Body of pancreas (tissue), 4 donors: ENCODE measurements at regions not wholly inside any gene's neighbourhood (a gene's known extent, or its start where the extent isn't known, plus 50 kb on each side); places are given as distances from the start of the nearest gene placed in this dataset.

Source experiments
- ATAC-seq: fragments of 150-250 bp; one replicate; pipeline ENCODE4 v1.9.1; 2016
- DNase-seq, 4 donors: peaks; one replicate each; pipeline ENCODE4 v3.0.0-alpha.2; 2019
- H3K27ac ChIP-seq, 4 donors: fragments of 200-600 bp; sonication (generic); 1 replicate in 3 of 4; 2 replicates in 1 of 4; pipeline versions ENCODE4 v1.5.1 to v1.6.1; 2016 to 2019; ENCODE audit warnings: mild to moderate bottlenecking in 1 of 4, mixed read lengths in 1 of 4, moderate library complexity in 1 of 4
- H3K27me3 ChIP-seq, 2 donors: fragments of 200-600 bp; sonication (generic); one replicate each; pipeline ENCODE4 v1.6.0; 2016; ENCODE audit warnings: mild to moderate bottlenecking in 1 of 2
- H3K36me3 ChIP-seq, 2 donors: fragments of 200-600 bp; sonication (generic); replicated peaks in 1 of 2; 2 replicates each; pipeline ENCODE4 v1.5.1; 2016; ENCODE audit warnings: low read depth in 2 of 2; ENCODE audit not compliant: insufficient read depth in 1 of 2
- H3K4me1 ChIP-seq: fragments of 200-600 bp; sonication (generic); one replicate; pipeline ENCODE4 v1.6.0; 2016
- H3K4me3 ChIP-seq, 2 donors: fragments of 200-600 bp; sonication (generic); 1 replicate in 1 of 2; 2 replicates in 1 of 2; pipeline ENCODE4 v1.5.1; 2016 to 2019
- H3K9me3 ChIP-seq, 3 donors: fragments of 200-600 bp; sonication (generic); 1 replicate in 2 of 3; 2 replicates in 1 of 3; pipeline ENCODE4 v1.5.1; 2016
- CTCF ChIP-seq, 7 experiments: fragments of 450-650 bp in 4 of 7; fragments of 200-600 bp in 3 of 7; sonication (generic) in 3 of 7; IDR thresholded peaks; one replicate each; pipeline ENCODE4 v1.5.1; 2016 to 2019; ENCODE audit warnings: antibody characterized with exemption in 7 of 7
- POLR2A ChIP-seq, 3 donors: fragments of 450-650 bp; IDR thresholded peaks; one replicate each; pipeline ENCODE4 v1.6.1; 2016; ENCODE audit warnings: antibody characterized with exemption in 3 of 3, mild to moderate bottlenecking in 2 of 3
- WGBS, 2 donors: methylation state at CpG; one replicate each; pipeline ENCODE4 v1.1.5; 2017; 5-methylcytosine and 5-hydroxymethylcytosine counted together
- intact Hi-C: fragments of 100-400 bp; cut with DNase I; formaldehyde crosslinking; loops from one replicate; pipeline ENCODE4 v1.15.1; 2023

- no peak for TF ChIP-seq POLR2A (IDR thresholded peaks at IDR 0.05)
- TF ChIP-seq CTCF (IDR thresholded peaks at IDR 0.05): no peak
- Histone ChIP-seq H3K4me1 (no peaks in the 10 kb centered on the region), H3K27me3 (no peaks in the 10 kb centered on the region), H3K36me3 (no peaks in the 10 kb centered on the region), H3K4me3 (no peak overlapping the region), H3K9me3 (no peaks in the 10 kb centered on the region), H3K27ac (no peak overlapping the region)
- DNase-seq (no peak), ATAC-seq (no peak)
- intact Hi-C loops: no loop called here
- 9 to 24% methylated on average over 2 of the region's 2 CpGs for WGBS, 2 donors
Measured at GRCh38 chr11:81039916-81040524, 1599.2 kb upstream of the TENM4 start.

GRCh38 chr11:81036168-81036870, 1595.5 kb upstream of the TENM4 start:
- H3K4me1 ChIP-seq: no peaks in the 10 kb centered on the region
- H3K27me3 ChIP-seq: no peaks in the 10 kb centered on the region
- no peak overlapping the region for H3K27ac ChIP-seq
- 81% methylated on average over 3 of the region's 3 CpGs for whole genome bisulfite sequencing, 2 donors
- no peaks in the 10 kb centered on the region for H3K36me3 ChIP-seq
- DNase-seq: no peak
- TF ChIP-seq POLR2A (IDR thresholded peaks at IDR 0.05) (no peak), CTCF (IDR thresholded peaks at IDR 0.05) (no peak)
- intact Hi-C loops: no loop called here
- H3K9me3 ChIP-seq: no peaks in the 10 kb centered on the region
- ATAC-seq: no peak
- H3K4me3 ChIP-seq: no peak overlapping the region

- Histone ChIP-seq H3K27me3 (no peaks in the 10 kb centered on the region), H3K4me1 (no peaks in the 10 kb centered on the region), H3K27ac (no peak overlapping the region), H3K9me3 (no peaks in the 10 kb centered on the region), H3K36me3 (no peaks in the 10 kb centered on the region), H3K4me3 (no peak overlapping the region)
- no peak for DNase-seq
- WGBS, 2 donors: 60 to 62% methylated on average over 6 of the region's 6 CpGs
- intact Hi-C loops: no loop called here
- no peak for ATAC-seq
- TF ChIP-seq CTCF (IDR thresholded peaks at IDR 0.05): no peak
- TF ChIP-seq POLR2A (IDR thresholded peaks at IDR 0.05): no peak
Measured at GRCh38 chr11:81033779-81034540, 1593.1 kb upstream of the TENM4 start.

- WGBS, 2 donors: 61 to 63% methylated on average over 10 of the region's 10 CpGs
- Histone ChIP-seq H3K4me3 (no peak overlapping the region), H3K9me3 (no peaks in the 10 kb centered on the region), H3K36me3 (no peaks in the 10 kb centered on the region), H3K4me1 (no peaks in the 10 kb centered on the region), H3K27me3 (no peaks in the 10 kb centered on the region), H3K27ac (no peak overlapping the region)
- no peak for ATAC-seq
- TF ChIP-seq CTCF (IDR thresholded peaks at IDR 0.05) (no peak), POLR2A (IDR thresholded peaks at IDR 0.05) (no peak)
- intact Hi-C loops: no loop called here
- DNase-seq: no peak
Measured at GRCh38 chr11:81032906-81033305, 1592.1 kb upstream of the TENM4 start.
